HEK293T (cell line): ENCODE measurements at regions not wholly inside any gene's neighbourhood (a gene's known extent, or its start where the extent isn't known, plus 50 kb on each side); places are given as distances from the start of the nearest gene placed in this dataset.

ENCODE experiments used
- ARNT ChIP-seq: fragments of 450-650 bp; IDR thresholded peaks from 2 replicates; pipeline ENCODE4 v1.6.1; 2017; ENCODE audit warnings: mild to moderate bottlenecking
- BHLHE40 ChIP-seq: fragments of 450-650 bp; IDR thresholded peaks from 2 replicates; pipeline ENCODE4 v1.6.1; 2016; ENCODE audit warnings: mild to moderate bottlenecking, moderate library complexity, borderline replicate concordance
- CTBP1 ChIP-seq: fragments of 450-650 bp; IDR thresholded peaks from 2 replicates; pipeline ENCODE4 v1.6.1; 2016; ENCODE audit warnings: borderline replicate concordance
- ELF4 ChIP-seq: fragments of 450-650 bp; IDR thresholded peaks from 2 replicates; pipeline ENCODE4 v1.6.1; 2017; ENCODE audit warnings: antibody characterized with exemption
- FOXA1 ChIP-seq: fragments of 450-650 bp; IDR thresholded peaks from 2 replicates; pipeline ENCODE4 v1.6.1; 2016; ENCODE audit warnings: mild to moderate bottlenecking
- FOXK2 ChIP-seq: fragments of 450-650 bp; IDR thresholded peaks from 2 replicates; pipeline ENCODE4 v1.6.1; 2016; ENCODE audit warnings: mild to moderate bottlenecking
- FOXM1 ChIP-seq: fragments of 450-650 bp; IDR thresholded peaks from 2 replicates; pipeline ENCODE4 v1.6.1; 2017; ENCODE audit warnings: mild to moderate bottlenecking, borderline replicate concordance
- HDGF ChIP-seq: fragments of 450-650 bp; IDR thresholded peaks from 2 replicates; pipeline ENCODE4 v1.6.1; 2017; ENCODE audit warnings: antibody characterized with exemption, borderline replicate concordance
- L3MBTL2 ChIP-seq: fragments of 450-650 bp; conservative IDR thresholded peaks from 2 replicates; pipeline ENCODE4 v1.6.1; 2016; ENCODE audit warnings: mild to moderate bottlenecking
- NFRKB ChIP-seq: fragments of 450-650 bp; IDR thresholded peaks from 2 replicates; pipeline ENCODE4 v1.6.1; 2016; ENCODE audit warnings: mild to moderate bottlenecking, moderate library complexity
- PKNOX1 ChIP-seq: fragments of 450-650 bp; IDR thresholded peaks from 2 replicates; pipeline ENCODE4 v1.6.1; 2016
- SP1 ChIP-seq: fragments of 450-650 bp; IDR thresholded peaks from 2 replicates; pipeline ENCODE4 v1.6.1; 2017
- SUZ12 ChIP-seq: fragments of 450-650 bp; IDR thresholded peaks from 2 replicates; pipeline ENCODE4 v1.6.1; 2016; ENCODE audit warnings: mild to moderate bottlenecking
- ZNF384 ChIP-seq: fragments of 450-650 bp; IDR thresholded peaks from 2 replicates; pipeline ENCODE4 v1.6.1; 2016

GRCh38 chr18:61241260-61241853 is 91.9 kb upstream of the CDH20 start:
- TF ChIP-seq BHLHE40 (no peak), FOXM1 (no peak), SP1 (no peak), ELF4 (no peak), CTBP1 (no peak), HDGF (no peak), FOXA1 (no peak), ZNF384 (no peak), L3MBTL2 (no peak), SUZ12 (no peak), ARNT (no peak), FOXK2 (no peak), PKNOX1 (no peak), NFRKB (no peak)
